K562 (cell line): ENCODE measurements at regions not wholly inside any gene's neighbourhood (a gene's known extent, or its start where the extent isn't known, plus 50 kb on each side); places are given as distances from the start of the nearest gene placed in this dataset.

Experiments used
- ATAC-seq: fragments of 200-7000 bp; cut with Tn5 transposase; 3 replicates; pipeline ENCODE4 v1.9.1; 2020; ENCODE audit warnings: moderate library complexity
- BruUV-seq: library from RNA; stranded (reverse); fragments of 400-500 nt; replicated peaks from 2 replicates; lab custom pipeline; 2021; lab: Mats Ljungman, UMichigan
- CTCF ChIA-PET: fragments of 300-600 bp; formaldehyde crosslinking; extraction: SDS; loops from one replicate; lab custom pipeline; 2021; ENCODE audit warnings: low intra/inter-chr PET ratio; lab: Yijun Ruan, JAX
- POLR2A ChIA-PET: fragments of 300-600, 350-650 bp; sonication (Branson Sonifier 250); formaldehyde crosslinking; extraction: SDS; loops from one replicate; lab custom pipeline; 2021; ENCODE audit warnings: antibody characterized with exemption, inconsistent platforms; lab: Yijun Ruan, JAX
- DNase-seq, 4 experiments: peaks; one replicate each; pipeline versions ENCODE4 v3.0.0 to v3.0.0-alpha.2; 2011 to 2018; ENCODE audit warnings: low spot score in 3 of 4, mixed read lengths in 3 of 4; ENCODE audit errors: extremely low read depth in 1 of 4
- FAIRE-seq: peaks from 2 replicates; lab custom pipeline; 2011; peaks lifted over from hg19 to GRCh38; lab: Jason Lieb, UNC
- H2AFZ ChIP-seq: 2 replicates; pipeline ENCODE4 v1.6.0; 2011; ENCODE audit warnings: low read depth, low read length, control low read depth, inconsistent platforms
- H3K27ac ChIP-seq: fragments of 200-600 bp; 3 replicates; pipeline ENCODE4 v1.8.0; 2011; ENCODE audit warnings: low read depth, mild to moderate bottlenecking, control low read depth, inconsistent platforms, low read length, moderate library complexity, mixed read lengths; ENCODE audit errors: extremely low read depth
- H3K27me3 ChIP-seq, 2 experiments: fragments of 300-600 bp in 1 of 2; 2 replicates in 1 of 2; 3 replicates in 1 of 2; pipeline versions ENCODE4 v1.6.0 to v1.8.0; 2011; ENCODE audit warnings: inconsistent platforms in 2 of 2, low read length in 2 of 2, mild to moderate bottlenecking in 1 of 2, mixed read lengths in 1 of 2, moderate library complexity in 1 of 2; ENCODE audit not compliant: control insufficient read depth in 2 of 2, insufficient read depth in 2 of 2
- H3K36me3 ChIP-seq: fragments of 300-600 bp; 3 replicates; pipeline ENCODE4 v1.8.0; 2011; ENCODE audit warnings: mild to moderate bottlenecking, low read length, inconsistent platforms; ENCODE audit not compliant: control insufficient read depth, insufficient read depth
- H3K4me1 ChIP-seq, 2 experiments: fragments of 200-600 bp in 1 of 2; replicated peaks in 1 of 2; 2 replicates in 1 of 2; 3 replicates in 1 of 2; pipeline versions ENCODE4 v1.5.1 to v1.8.0; 2011; ENCODE audit warnings: inconsistent platforms in 2 of 2, low read length in 2 of 2, mild to moderate bottlenecking in 1 of 2, mixed read lengths in 1 of 2, moderate library complexity in 1 of 2; ENCODE audit not compliant: control insufficient read depth in 2 of 2, insufficient read depth in 2 of 2
- H3K4me2 ChIP-seq: 2 replicates; pipeline ENCODE4 v1.6.1; 2011; ENCODE audit warnings: low read length, control low read depth, inconsistent platforms, mixed read lengths; ENCODE audit not compliant: insufficient read depth
- H3K4me3 ChIP-seq: fragments of 200-600 bp; sonication (generic), shearing (Covaris generic); 2 replicates; pipeline ENCODE4 v1.5.1; 2016; ENCODE audit warnings: control low read depth, inconsistent platforms
- H3K79me2 ChIP-seq: fragments of 200-600 bp; 3 replicates; pipeline ENCODE4 v1.8.0; 2011; ENCODE audit warnings: low read length, inconsistent platforms; ENCODE audit not compliant: control insufficient read depth, insufficient read depth
- H3K9ac ChIP-seq, 2 experiments: 2 replicates each; pipeline versions ENCODE4 v1.6.0 to v1.6.1; 2011; ENCODE audit warnings: low read depth in 2 of 2, low read length in 2 of 2, control low read depth in 1 of 2, inconsistent platforms in 1 of 2, mild to moderate bottlenecking in 1 of 2, mixed read lengths in 1 of 2; ENCODE audit not compliant: insufficient read depth in 1 of 2
- H3K9me1 ChIP-seq: one replicate; pipeline ENCODE4 v1.6.0; 2011; ENCODE audit warnings: inconsistent platforms, mild to moderate bottlenecking, low read length, moderate library complexity; ENCODE audit not compliant: control insufficient read depth, insufficient read depth
- H3K9me3 ChIP-seq: replicated peaks from 2 replicates; pipeline ENCODE4 v1.5.1; 2011; ENCODE audit warnings: low read depth, low read length, inconsistent platforms; ENCODE audit not compliant: control insufficient read depth, insufficient read depth
- H4K20me1 ChIP-seq: replicated peaks from 2 replicates; pipeline ENCODE4 v1.6.1; 2011; ENCODE audit warnings: low read length, inconsistent platforms, mixed read lengths; ENCODE audit not compliant: control insufficient read depth, insufficient read depth
- ELF2 ChIP-seq: fragments of 250-450 bp; sonication (Bioruptor Pico); IDR thresholded peaks from 2 replicates; pipeline ENCODE4 v1.5.0; 2021; ENCODE audit warnings: mild to moderate bottlenecking
- ETV6 ChIP-seq, 3 experiments: fragments of 150-350 bp in 1 of 3; sonication (generic) in 1 of 3; formaldehyde crosslinking in 1 of 3; IDR thresholded peaks; 2 replicates each; pipeline versions ENCODE4 v1.6.1 to v1.8.0; 2014 to 2022; ENCODE audit warnings: borderline replicate concordance in 2 of 3, low read depth in 2 of 3, antibody characterized with exemption in 1 of 3, low read length in 1 of 3, mild to moderate bottlenecking in 1 of 3, missing genetic modification reagents in 1 of 3
- GTF2A2 ChIP-seq: IDR thresholded peaks from 2 replicates; pipeline ENCODE4 v1.6.1; 2016; ENCODE audit warnings: mild to moderate bottlenecking, missing genetic modification characterization, missing compliant biosample characterization
- KAT2B ChIP-seq: IDR thresholded peaks from one replicate; pipeline ENCODE4 v1.6.1; 2012; ENCODE audit warnings: low read depth, mild to moderate bottlenecking, control low read depth, inconsistent platforms, low read length, moderate library complexity
- KAT8 ChIP-seq: fragments of 450-650 bp; IDR thresholded peaks from 2 replicates; pipeline ENCODE4 v1.6.1; 2016; ENCODE audit warnings: low read depth, mild to moderate bottlenecking
- LARP7 ChIP-seq: fragments of 450-650 bp; IDR thresholded peaks from 2 replicates; pipeline ENCODE4 v1.6.1; 2016
- MGA ChIP-seq: fragments of 450-650 bp; IDR thresholded peaks from 2 replicates; pipeline ENCODE4 v1.6.1; 2016; ENCODE audit warnings: mild to moderate bottlenecking, moderate library complexity
- MTA1 ChIP-seq: fragments of 450-650 bp; IDR thresholded peaks from 2 replicates; pipeline ENCODE4 v1.6.1; 2017; ENCODE audit warnings: borderline replicate concordance
- RBFOX2 ChIP-seq: fragments of 200-400 bp; formaldehyde crosslinking; IDR thresholded peaks from 2 replicates; pipeline ENCODE4 v1.6.1; 2017; ENCODE audit warnings: low read depth, mild to moderate bottlenecking, low read length, moderate library complexity
- SP1 ChIP-seq: sonication (generic); formaldehyde crosslinking; IDR thresholded peaks from 2 replicates; pipeline ENCODE4 v1.8.1; 2022; ENCODE audit warnings: mild to moderate bottlenecking, missing genetic modification reagents
- ZC3H11A ChIP-seq: IDR thresholded peaks from 2 replicates; pipeline ENCODE4 v1.6.1; 2012; ENCODE audit warnings: low read depth, low read length, improper control_type of control experiment
- WGBS: fragments of 100-300 bp; shearing (Covaris generic); methylation state at CpG from one replicate; pipeline ENCODE4 v1.1.6; 2016; ENCODE audit warnings: low coverage, mixed read lengths; ENCODE audit not compliant: insufficient coverage; ENCODE audit errors: missing lambda C conversion rate; 5-methylcytosine and 5-hydroxymethylcytosine counted together
- in situ Hi-C: fragments of 300-500 bp; cut with MboI; formaldehyde crosslinking; loops from 4 replicates; pipeline ENCODE4 v1.15.0; 2018; ENCODE audit warnings: inconsistent platforms, mixed read lengths
- intact Hi-C: fragments of 100-400 bp; cut with micrococcal nuclease; formaldehyde crosslinking; loops from 2 replicates; pipeline ENCODE4 v1.14.2; 2022

GRCh38 chr2:43071599-43072550, 154.5 kb downstream of the ZFP36L2 start:
- POLR2A ChIA-PET: interaction anchor here (0.6 kb wide), 2 partner anchors 33 to 56 kb away, joined by 3 read pairs; no protein-coding TSS in a partner anchor
- TF ChIP-seq SP1 (CRISPR knock-in tag) (no peak), ETV6 (IDR thresholded peaks at IDR 0.05; ENCODE audit: borderline replicate concordance in 1 of 2, low read depth in 2 of 2, low read length in 1 of 2) (no peak), ETV6 (CRISPR knock-in tag; IDR thresholded peaks at IDR 0.05; ENCODE audit: borderline replicate concordance) (no peak), GTF2A2 (tag) (no peak), MTA1 (no peak), LARP7 (no peak), ZC3H11A (no peak), MGA (no peak), KAT2B (no peak), KAT8 (no peak), ELF2 (no peak), RBFOX2 (no peak)

More at GRCh38 chr2:43071599-43072550, 154.5 kb downstream of the ZFP36L2 start:
- Histone ChIP-seq H4K20me1 (no peaks in the 10 kb centered on the region), H3K9ac (peak overlapping the region in 1 of 2 experiments; percentile 49; a peak in 1 of 4 replicates), H3K27ac (no peak overlapping the region), H3K4me3 (no peak overlapping the region), H3K9me3 (no peaks in the 10 kb centered on the region), H3K36me3 (no peaks in the 10 kb centered on the region), H3K4me2 (no peak overlapping the region), H2AFZ (no peak overlapping the region), H3K27me3 (no peaks in the 10 kb centered on the region), H3K4me1 (peaks cover 22 to 41% of the 10 kb centered on the region in 2 experiments), H3K79me2 (no peaks in the 10 kb centered on the region), H3K9me1 (no peaks in the 10 kb centered on the region)
- in situ Hi-C loops: no loop called here
- ATAC-seq (no peak), FAIRE-seq (peak; percentile 68), DNase-seq (no peak)
- BruUV-seq: no TSS peak
- 71% methylated on average over 15 of the region's 16 CpGs for WGBS
- CTCF ChIA-PET: no interaction called here
- intact Hi-C loops: no loop called here
